ENCODE measurements at regions not wholly inside any gene's neighbourhood (a gene's known extent, or its start where the extent isn't known, plus 50 kb on each side); places are given as distances from the start of the nearest gene placed in this dataset.
"Not testable (repeated sequence)": the region's sequence is repeated elsewhere in the genome, so short reads cannot be mapped to it uniquely, and the experiment has no call there.

DNA sequence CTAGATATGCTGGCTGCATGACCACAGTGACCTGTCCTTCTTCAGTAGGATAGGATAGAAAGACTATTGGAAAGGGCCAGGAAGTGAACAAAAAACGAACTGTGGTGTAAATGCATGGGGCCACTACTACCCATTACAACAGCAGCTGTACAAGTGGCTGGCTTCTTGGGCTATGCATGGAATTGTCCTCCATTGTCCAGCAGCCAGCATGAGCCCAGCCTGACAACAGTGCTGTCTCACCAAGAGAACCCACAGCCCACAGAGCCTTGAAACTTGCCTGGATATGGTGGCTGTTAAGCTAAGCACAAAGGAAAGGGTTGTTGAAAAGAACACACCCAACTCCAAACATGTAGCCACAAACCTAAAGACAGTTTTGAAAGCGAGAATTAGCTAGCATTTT lies 330.2 kb upstream of the F9 start:
- DNase-seq (ENCODE audit: low read depth), result no peak

DNA sequence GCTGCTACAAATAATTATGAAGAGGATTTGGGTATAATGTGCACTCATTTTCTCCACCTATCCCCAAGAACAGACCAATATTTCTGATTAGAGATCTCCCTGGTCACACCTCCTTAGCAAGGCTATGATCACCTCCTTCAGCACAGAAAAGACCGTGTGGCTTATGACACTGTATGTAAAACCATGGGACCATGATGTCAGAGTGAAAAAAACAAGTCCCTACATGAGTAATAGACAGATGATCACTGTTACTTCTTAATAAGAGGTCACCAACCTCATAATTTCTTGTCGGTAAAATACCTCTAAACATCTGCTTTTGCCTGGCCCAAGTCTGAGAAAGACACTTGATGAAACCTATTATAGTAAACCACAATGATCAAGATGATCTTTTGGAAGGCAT lies 330.6 kb upstream of the F9 start:
- DNase-seq (ENCODE audit: low read depth), result no peak

DNA sequence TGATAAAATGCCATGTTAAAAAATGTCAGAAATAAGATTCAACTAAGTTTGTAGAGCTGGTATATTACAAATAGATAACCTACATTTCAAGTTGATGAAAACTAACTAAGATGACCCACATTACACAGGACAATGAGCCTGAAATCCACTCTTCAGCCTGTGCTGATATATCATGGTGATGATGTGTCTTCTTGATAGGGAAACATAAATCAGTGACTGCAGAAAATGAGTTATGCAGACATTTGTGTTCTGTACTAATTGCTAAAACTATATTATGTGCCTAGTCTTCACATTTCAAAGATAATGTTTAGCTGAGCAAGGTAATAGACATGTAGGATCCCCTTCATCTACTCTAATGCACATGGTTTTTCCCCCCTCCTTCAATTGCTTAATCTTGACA lies 331.6 kb upstream of the F9 start:
- DNase-seq (ENCODE audit: low read depth), result no peak

DNA sequence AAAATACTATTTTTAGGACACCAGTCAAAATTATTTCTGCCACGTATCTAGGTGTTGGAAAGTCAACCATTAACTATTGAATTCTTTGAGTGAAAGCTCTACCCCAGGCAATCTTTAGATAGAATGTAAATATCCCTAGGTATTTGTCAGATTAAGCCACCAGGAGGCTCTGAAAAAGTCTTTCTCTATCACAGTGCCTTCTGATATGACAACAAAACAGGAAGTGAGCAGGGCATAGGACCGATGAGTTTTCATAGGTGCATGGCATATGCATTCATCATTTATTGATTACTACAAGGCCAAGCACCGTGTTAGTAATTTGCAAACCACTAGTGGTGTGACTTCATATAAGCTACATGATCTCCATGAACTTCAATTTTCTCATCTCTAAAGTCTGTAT lies 333.6 kb upstream of the F9 start:
- DNase-seq (ENCODE audit: low read depth), result no peak

GRCh38 chrX:139194571-139195280 lies 335.8 kb upstream of the F9 start:
- DNase-seq (ENCODE audit: low read depth), result no peak

DNA sequence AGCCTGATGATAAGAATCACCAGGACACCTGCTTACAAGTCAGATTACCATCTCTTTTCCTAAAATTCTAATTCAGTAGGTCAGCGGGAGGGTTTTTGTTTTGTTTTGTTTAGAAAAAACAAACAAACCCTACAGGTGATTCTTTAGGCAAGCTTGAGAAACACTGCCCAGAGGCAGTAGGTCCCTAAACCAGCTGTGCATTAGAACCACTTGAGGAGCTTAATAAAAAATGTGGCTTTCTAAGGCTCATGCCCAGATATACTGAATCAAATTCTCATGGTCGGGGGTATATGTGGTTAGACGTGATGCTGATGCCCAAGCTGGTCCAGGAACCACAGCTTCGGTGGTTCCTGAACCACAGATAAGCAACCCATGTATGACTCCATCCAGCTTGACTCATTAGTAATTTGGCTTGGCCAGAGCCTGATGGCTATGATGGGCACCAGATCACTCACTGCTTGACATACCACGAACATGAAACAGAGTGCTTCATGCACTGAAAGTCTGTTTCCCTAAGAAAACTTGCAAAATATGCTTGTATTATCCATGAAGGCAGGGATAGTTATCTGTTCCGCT lies 338.1 kb upstream of the F9 start:
- no peak for DNase-seq (ENCODE audit: low read depth)

GRCh38 chrX:139191746-139192385 lies 338.7 kb upstream of the F9 start:
- DNase-seq (ENCODE audit: low read depth), result no peak

- no peak for DNase-seq (ENCODE audit: low read depth)
Observed at GRCh38 chrX:139191286-139191685, 339.3 kb upstream of the F9 start.

DNA sequence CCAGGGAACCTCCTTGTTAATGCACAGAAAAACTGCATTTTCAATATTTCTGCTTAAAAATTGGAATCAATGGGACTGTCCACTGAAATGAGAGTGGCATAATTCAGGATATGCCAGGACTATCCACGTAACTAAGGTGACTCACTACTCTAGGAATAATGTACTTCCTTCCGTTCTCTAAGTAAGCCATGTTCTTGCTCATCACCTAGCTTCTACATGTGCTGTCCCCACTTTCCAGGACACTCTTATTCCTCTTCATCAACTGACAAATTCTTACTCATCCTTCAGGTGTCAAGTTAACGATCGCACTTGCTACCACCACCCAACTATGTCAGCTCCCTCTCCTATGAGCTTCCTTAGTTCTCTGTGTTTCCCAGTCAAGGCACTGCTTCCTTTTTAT lies 342.8 kb upstream of the F9 start:
- DNase-seq (ENCODE audit: low read depth), result no peak

GRCh38 chrX:139186991-139187390 lies 343.5 kb upstream of the F9 start:
- DNase-seq (ENCODE audit: low read depth), result no peak

DNA sequence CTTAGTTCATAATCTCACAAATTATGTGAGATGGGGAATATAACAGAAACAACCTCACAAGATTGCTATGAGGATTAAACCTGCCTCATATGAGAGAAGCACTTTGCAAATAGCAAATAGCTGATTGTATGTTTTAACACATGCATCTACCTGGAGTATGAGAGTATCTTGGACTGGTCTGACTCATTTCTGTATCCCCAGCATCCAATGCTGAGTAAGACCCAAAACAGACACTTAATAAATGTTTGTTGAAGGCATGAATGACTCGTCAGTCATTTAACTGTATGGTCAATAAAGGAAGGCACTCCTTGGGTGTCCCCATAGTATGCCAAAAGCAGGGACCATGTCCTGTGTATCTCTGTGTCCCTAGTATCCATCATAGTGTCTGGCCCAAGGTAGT lies 350.9 kb upstream of the F9 start:
- no peak for DNase-seq (ENCODE audit: low read depth)

GRCh38 chrX:139178980-139179379 lies 351.6 kb upstream of the F9 start:
- DNase-seq (ENCODE audit: low read depth), result no peak

- DNase-seq (ENCODE audit: low read depth), result no peak
Observed at GRCh38 chrX:139172731-139173130, 357.8 kb upstream of the F9 start.

GRCh38 chrX:139170526-139171173 lies 359.9 kb upstream of the F9 start:
- no peak for DNase-seq (ENCODE audit: low read depth)

DNA sequence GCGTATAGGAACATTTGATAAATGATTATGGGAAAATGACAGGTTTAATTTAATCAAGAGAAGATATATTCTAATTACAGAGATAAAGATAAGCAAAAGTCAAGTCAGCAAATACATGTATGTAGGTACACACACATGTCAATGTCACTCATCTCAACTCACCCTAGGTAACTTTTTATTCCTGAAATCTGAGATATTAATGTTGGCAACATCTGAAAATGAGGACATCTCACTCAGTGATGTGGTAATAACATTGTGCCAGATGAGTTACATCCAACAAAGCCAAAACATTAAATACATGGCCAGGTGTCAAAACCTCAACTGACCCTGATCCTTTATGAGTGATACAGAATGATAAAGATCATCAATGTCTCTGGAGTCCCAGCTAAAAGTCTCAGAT lies 363.3 kb upstream of the F9 start:
- no peak for DNase-seq (ENCODE audit: low read depth)

- no peak for DNase-seq (ENCODE audit: low read depth)
Observed at GRCh38 chrX:139158256-139158655, 372.3 kb upstream of the F9 start.

- DNase-seq (ENCODE audit: low read depth), result no peak
Observed at GRCh38 chrX:139156356-139156755, 374.2 kb upstream of the F9 start.

GRCh38 chrX:139146625-139147024 lies 383.9 kb upstream of the F9 start:
- not testable (repeated sequence) for DNase-seq (ENCODE audit: low read depth)

GRCh38 chrX:139141370-139141769 lies 389.2 kb upstream of the F9 start:
- no peak for DNase-seq (ENCODE audit: low read depth)

- no peak for DNase-seq (ENCODE audit: low read depth)
Observed at GRCh38 chrX:139134316-139134715, 396.2 kb upstream of the F9 start.

- peak; percentile 4 for DNase-seq (ENCODE audit: low read depth)
Observed at GRCh38 chrX:139126493-139126892, 404.0 kb upstream of the F9 start.

DNA sequence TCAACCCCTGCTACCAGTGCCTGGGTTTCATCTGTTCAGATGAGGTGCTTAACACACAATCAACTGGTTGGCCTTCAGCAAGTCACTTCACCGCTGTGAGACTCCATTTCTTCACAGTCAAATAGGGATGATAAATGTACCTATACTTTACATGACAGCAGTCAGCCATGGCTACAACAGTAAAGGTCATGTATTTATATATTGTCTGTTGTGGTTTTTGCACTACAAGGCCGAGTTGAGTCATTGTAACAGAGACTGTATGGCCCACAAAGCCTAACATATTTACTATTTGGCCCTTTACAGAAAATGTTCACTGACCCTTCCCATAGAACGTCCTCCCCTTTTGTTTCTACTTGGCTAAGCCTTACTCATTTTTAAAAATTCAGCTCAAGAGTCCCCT lies 404.6 kb upstream of the F9 start:
- no peak for DNase-seq (ENCODE audit: low read depth)

GRCh38 chrX:139121616-139122286 lies 408.8 kb upstream of the F9 start:
- no peak for DNase-seq (ENCODE audit: low read depth)
